ENCODE measurements at regions not wholly inside any gene's neighbourhood (a gene's known extent, or its start where the extent isn't known, plus 50 kb on each side); places are given as distances from the start of the nearest gene placed in this dataset.
"Not testable (repeated sequence)": the region's sequence is repeated elsewhere in the genome, so short reads cannot be mapped to it uniquely, and the experiment has no call there.

- TF ChIP-seq CTCF (IDR thresholded peaks at IDR 0.05; ENCODE audit: insufficient read depth, low read length, poor library complexity, severe bottlenecking); EZH2phosphoT487 (conservative IDR thresholded peaks at IDR 0.05; ENCODE audit: low read length): not testable (repeated sequence)
These were observed 299.2 kb upstream of the ADGRL2 start for GRCh38 chr1:81501485-81501884.

All from SU-DHL-6 (cell line).